Psoas muscle (tissue), 7 donors: ENCODE measurements at regions not wholly inside any gene's neighbourhood (a gene's known extent, or its start where the extent isn't known, plus 50 kb on each side); places are given as distances from the start of the nearest gene placed in this dataset.

ENCODE experiments used
- ATAC-seq, 4 donors: fragments of 200-7000 bp; cut with Tn5 transposase; one replicate each; pipeline ENCODE4 v1.9.1; 2020; ENCODE audit warnings: moderate library complexity in 3 of 4, mild to moderate bottlenecking in 2 of 4
- DNase-seq, 2 donors: peaks; one replicate each; pipeline ENCODE4 v3.0.0-alpha.2; 2020
- H3K27ac ChIP-seq: fragments of 200-600 bp; one replicate; pipeline ENCODE4 v1.8.0; 2022
- H3K27me3 ChIP-seq, 3 donors: fragments of 200-600 bp in 1 of 3; one replicate each; pipeline versions ENCODE4 v1.6.1 to v1.8.0; 2013 to 2022; ENCODE audit warnings: low read length in 2 of 3, mild to moderate bottlenecking in 2 of 3, moderate library complexity in 1 of 3; ENCODE audit not compliant: insufficient read depth in 3 of 3
- H3K36me3 ChIP-seq, 2 donors: fragments of 200-600 bp in 1 of 2; one replicate each; pipeline versions ENCODE4 v1.6.1 to v1.8.0; 2013 to 2022; ENCODE audit warnings: low read depth in 1 of 2, mild to moderate bottlenecking in 1 of 2, moderate library complexity in 1 of 2; ENCODE audit not compliant: insufficient read depth in 1 of 2
- H3K4me1 ChIP-seq: fragments of 200-600 bp; one replicate; pipeline ENCODE4 v1.8.0; 2022
- H3K4me3 ChIP-seq: fragments of 200-600 bp; one replicate; pipeline ENCODE4 v1.8.0; 2022; ENCODE audit warnings: mild to moderate bottlenecking
- H3K9me3 ChIP-seq: fragments of 200-600 bp; one replicate; pipeline ENCODE4 v1.8.0; 2022
- WGBS, 3 donors: extraction: QIAGEN DNeasy Blood & Tissue Kit; methylation state at CpG; one replicate each; pipeline versions ENCODE4 v1.1.6 to v1.1.7; 2013; 5-methylcytosine and 5-hydroxymethylcytosine counted together
- intact Hi-C, 2 donors: fragments of 100-400 bp; cut with DNase I; formaldehyde crosslinking; loops; one replicate each; pipeline versions ENCODE4 v1.11.0 to v1.14.2; 2022
- TF ChIP-seq, protein P1 (sequence below): fragments of 200-600 bp; IDR thresholded peaks from one replicate; pipeline ENCODE4 v1.8.0; 2022; ENCODE audit warnings: antibody characterized with exemption
- donor health status: healthy with polysubstance abuse.
- donor health status: DM: no; HTN: no; CAD: no; lungs with moderate emphysema.
- donor health status: Bipolar disorder and iron deficiency.
- donor health status: healthy.
- donor health status: DM: yes; HTN: yes; CAD: no.
- donor health status: DM: no; HTN: no; CAD: no.
- donor health status: DM: yes; HTN: yes; CAD: no.

DNA sequence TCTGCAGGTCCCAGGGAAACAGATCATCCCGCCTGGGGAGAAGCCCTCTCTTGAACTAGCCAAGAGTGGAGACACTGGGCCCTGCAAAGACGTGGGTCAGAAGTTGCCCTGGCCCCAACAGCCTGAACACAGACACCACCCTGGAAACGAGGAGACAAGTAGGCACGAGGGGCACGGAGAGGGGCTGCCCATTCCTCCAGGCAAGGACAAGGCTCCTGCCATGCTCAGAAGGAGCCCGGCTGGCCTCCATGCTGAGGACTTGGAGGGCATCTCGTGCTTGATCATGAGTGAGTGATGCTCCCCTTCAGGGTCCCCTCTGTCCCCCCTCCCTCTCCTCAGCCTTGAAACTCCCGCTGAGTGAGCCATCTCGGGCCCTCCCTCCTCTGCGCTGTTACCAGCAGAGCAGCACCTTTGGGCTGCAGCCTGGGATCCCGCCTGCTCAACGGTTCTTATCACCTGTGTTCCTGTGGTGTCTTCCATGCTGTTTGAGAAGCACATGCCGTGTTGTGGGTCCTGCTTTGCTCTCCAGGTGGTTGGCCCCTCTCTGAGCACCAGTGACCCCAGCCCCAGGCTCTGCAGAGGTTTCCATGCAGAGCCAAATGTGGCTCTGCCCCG lies 544.3 kb downstream of the TCERG1L start:
- H3K27ac ChIP-seq: no peak overlapping the region
- peak in 1 of 2 donors; percentile 23 for DNase-seq
- H3K4me1 ChIP-seq: no peaks in the 10 kb centered on the region
- ATAC-seq: no peak
- WGBS, 3 donors: 89 to 94% (median 89%) methylated on average over 14 of the region's 14 CpGs
- no peaks in the 10 kb centered on the region for H3K9me3 ChIP-seq
- peaks cover 0 to 15% (median 10%) of the 10 kb centered on the region in 3 donors for H3K27me3 ChIP-seq
- intact Hi-C loops: no loop called here
- no peaks in the 10 kb centered on the region for H3K36me3 ChIP-seq
- no peak overlapping the region for H3K4me3 ChIP-seq
- TF ChIP-seq, protein P1, sequence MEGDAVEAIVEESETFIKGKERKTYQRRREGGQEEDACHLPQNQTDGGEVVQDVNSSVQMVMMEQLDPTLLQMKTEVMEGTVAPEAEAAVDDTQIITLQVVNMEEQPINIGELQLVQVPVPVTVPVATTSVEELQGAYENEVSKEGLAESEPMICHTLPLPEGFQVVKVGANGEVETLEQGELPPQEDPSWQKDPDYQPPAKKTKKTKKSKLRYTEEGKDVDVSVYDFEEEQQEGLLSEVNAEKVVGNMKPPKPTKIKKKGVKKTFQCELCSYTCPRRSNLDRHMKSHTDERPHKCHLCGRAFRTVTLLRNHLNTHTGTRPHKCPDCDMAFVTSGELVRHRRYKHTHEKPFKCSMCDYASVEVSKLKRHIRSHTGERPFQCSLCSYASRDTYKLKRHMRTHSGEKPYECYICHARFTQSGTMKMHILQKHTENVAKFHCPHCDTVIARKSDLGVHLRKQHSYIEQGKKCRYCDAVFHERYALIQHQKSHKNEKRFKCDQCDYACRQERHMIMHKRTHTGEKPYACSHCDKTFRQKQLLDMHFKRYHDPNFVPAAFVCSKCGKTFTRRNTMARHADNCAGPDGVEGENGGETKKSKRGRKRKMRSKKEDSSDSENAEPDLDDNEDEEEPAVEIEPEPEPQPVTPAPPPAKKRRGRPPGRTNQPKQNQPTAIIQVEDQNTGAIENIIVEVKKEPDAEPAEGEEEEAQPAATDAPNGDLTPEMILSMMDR: no peak

DNA sequence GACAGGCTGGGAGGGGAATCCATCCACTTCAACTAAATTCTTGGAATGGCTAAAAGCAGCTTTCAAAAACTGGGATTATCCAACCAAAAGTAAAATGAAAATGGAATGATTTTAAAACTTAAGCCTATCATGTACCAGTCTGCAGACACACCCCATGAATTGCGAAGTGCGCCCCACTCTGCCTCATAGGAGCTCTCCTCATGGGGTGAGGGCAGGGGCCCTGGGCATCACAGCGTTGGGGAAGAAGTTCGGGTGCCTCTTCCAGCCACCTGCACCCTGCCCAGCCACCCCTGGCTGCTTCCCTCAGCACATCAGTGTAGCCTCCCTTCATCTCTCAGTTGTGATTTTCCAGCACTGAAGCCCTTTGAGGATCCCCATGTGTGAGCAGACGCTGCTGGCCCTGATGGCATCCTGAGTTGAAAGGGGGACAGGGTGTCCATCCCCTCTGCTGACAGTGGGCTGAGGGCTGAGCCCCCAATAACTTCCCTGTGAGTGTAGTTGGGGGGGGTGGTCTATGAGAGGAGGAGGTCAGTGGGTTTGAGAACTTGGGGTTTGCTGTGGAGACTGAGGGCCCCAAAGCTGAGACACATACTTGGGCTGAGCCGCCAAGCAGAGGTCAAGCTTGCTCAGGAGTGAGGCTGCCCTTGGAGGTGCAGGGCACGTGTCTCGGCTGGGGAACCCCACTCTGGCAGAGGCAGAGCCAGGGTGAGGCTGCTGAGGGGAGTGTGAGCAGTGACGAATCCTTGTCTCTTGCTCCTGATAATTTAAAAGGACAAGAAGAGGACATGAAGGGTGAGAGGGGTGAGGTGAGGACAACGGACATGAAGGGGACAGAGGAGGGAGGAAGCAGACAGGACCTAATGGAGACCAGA lies 542.1 kb downstream of the TCERG1L start:
- ATAC-seq (no peak), DNase-seq (peak in 1 of 2 donors; percentile 25)
- H3K4me1 ChIP-seq: no peaks in the 10 kb centered on the region
- no peaks in the 10 kb centered on the region for H3K9me3 ChIP-seq
- no peak overlapping the region for H3K27ac ChIP-seq
- peaks cover 0 to 27% (median 12%) of the 10 kb centered on the region in 3 donors for H3K27me3 ChIP-seq
- TF ChIP-seq, protein P1: no peak
- H3K36me3 ChIP-seq: no peaks in the 10 kb centered on the region
- H3K4me3 ChIP-seq: no peak overlapping the region
- 79 to 90% (median 84%) methylated on average over 10 of the region's 10 CpGs for WGBS, 3 donors
- intact Hi-C loops: no loop called here

- no peak overlapping the region for H3K4me3 ChIP-seq
- TF ChIP-seq, protein P1: no peak
- no peaks in the 10 kb centered on the region for H3K36me3 ChIP-seq
- no peak overlapping the region for H3K27ac ChIP-seq
- intact Hi-C loops: no loop called here
- no peak for ATAC-seq
- H3K27me3 ChIP-seq: peaks cover 0 to 28% (median 12%) of the 10 kb centered on the region in 3 donors
- H3K9me3 ChIP-seq: no peaks in the 10 kb centered on the region
- peak in 1 of 2 donors; percentile 34 for DNase-seq
- 38 to 51% (median 40%) methylated on average over 13 of the region's 13 CpGs for WGBS, 3 donors
- no peaks in the 10 kb centered on the region for H3K4me1 ChIP-seq
Observed at GRCh38 chr10:130770018-130770630, 541.4 kb downstream of the TCERG1L start.

DNA sequence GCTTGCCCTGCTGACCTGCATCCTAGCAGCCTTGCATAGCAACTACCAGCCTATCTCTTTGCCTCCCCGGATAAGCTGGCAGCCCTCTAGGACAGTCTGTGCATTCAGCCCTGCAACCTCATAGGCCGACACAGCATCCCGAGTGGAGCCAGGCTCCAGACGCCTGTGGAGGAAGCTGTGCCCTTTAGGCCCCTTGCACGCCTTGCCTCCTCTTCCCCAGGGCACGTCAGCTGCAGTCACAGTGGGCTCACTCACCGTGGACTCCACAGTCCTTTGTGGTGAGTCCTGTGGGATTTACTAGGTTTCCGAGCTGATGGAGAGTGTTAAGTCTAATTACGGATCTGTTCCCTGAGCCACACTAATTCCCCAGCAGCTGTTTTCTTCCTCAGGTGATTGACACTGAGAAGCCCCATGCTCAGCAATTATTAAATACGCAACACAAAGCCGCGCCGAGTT lies 540.0 kb downstream of the TCERG1L start:
- no peaks in the 10 kb centered on the region for H3K36me3 ChIP-seq
- H3K4me1 ChIP-seq: no peaks in the 10 kb centered on the region
- no peak overlapping the region for H3K4me3 ChIP-seq
- DNase-seq: peak in 1 of 2 donors; percentile 26
- ATAC-seq: no peak
- intact Hi-C loops: no loop called here
- WGBS, 3 donors: 20 to 36% (median 30%) methylated on average over 13 of the region's 13 CpGs
- H3K27ac ChIP-seq: no peak overlapping the region
- peaks cover 0 to 28% (median 12%) of the 10 kb centered on the region in 3 donors for H3K27me3 ChIP-seq
- TF ChIP-seq, protein P1: no peak
- H3K9me3 ChIP-seq: no peaks in the 10 kb centered on the region
